A673 (cell line): ENCODE measurements at regions not wholly inside any gene's neighbourhood (a gene's known extent, or its start where the extent isn't known, plus 50 kb on each side); places are given as distances from the start of the nearest gene placed in this dataset.

ENCODE experiments used
- CTCF ChIP-seq: fragments of 300-800, 200-600 bp; sonication (generic); conservative IDR thresholded peaks from 2 replicates; pipeline ENCODE4 v1.5.1; 2017; ENCODE audit warnings: low read depth, mild to moderate bottlenecking, antibody characterized with exemption, low read length, moderate library complexity, mixed read lengths
- EZH2 ChIP-seq: fragments of 200-600 bp; sonication (generic); IDR thresholded peaks from 2 replicates; pipeline ENCODE4 v1.6.1; 2017; ENCODE audit warnings: borderline replicate concordance, low read depth, mild to moderate bottlenecking, mixed read lengths, antibody characterized with exemption, low read length; ENCODE audit not compliant: poor library complexity, severe bottlenecking

GRCh38 chr17:69692171-69692570, 277.7 kb downstream of the MAP2K6 start:
- TF ChIP-seq CTCF, result no peak
- TF ChIP-seq EZH2, result no peak
